ENCODE measurements at regions not wholly inside any gene's neighbourhood (a gene's known extent, or its start where the extent isn't known, plus 50 kb on each side); places are given as distances from the start of the nearest gene placed in this dataset.

GRCh38 chr18:27430595-27430994 is 245.5 kb upstream of the CHST9 start:
- H3K4me1 Mint-ChIP-seq: no peaks in the 10 kb centered on the region
- Histone ChIP-seq H4K5ac (ENCODE audit: insufficient read length, low read depth, low read length) (no peak overlapping the region), H2BK12ac (ENCODE audit: insufficient read length, low read depth, low read length) (no peak overlapping the region), H3K4me1 (ENCODE audit: insufficient read depth, low read length) (no peaks in the 10 kb centered on the region), H3K4ac (ENCODE audit: low read depth, low read length) (no peak overlapping the region), H3K14ac (ENCODE audit: insufficient read depth, low read length) (no peak overlapping the region), H3T11ph (ENCODE audit: low read length) (no peak overlapping the region), H3K27ac (ENCODE audit: insufficient read length, low read depth, low read length) (no peak overlapping the region), H2BK5ac (ENCODE audit: insufficient read length, low read length) (no peak overlapping the region), H2AFZ (ENCODE audit: low read length) (no peak overlapping the region), H2BK15ac (ENCODE audit: low read depth, low read length) (no peak overlapping the region), H2BK20ac (ENCODE audit: low read depth, low read length, poor library complexity, severe bottlenecking) (no peak overlapping the region), H4K91ac (ENCODE audit: insufficient read length, low read depth, low read length) (no peak overlapping the region), H3K23ac (ENCODE audit: insufficient read length, low read depth, low read length) (no peak overlapping the region), H3K79me2 (ENCODE audit: insufficient read depth, low read length) (no peaks in the 10 kb centered on the region), H3K79me1 (ENCODE audit: insufficient read depth, low read depth, low read length, poor library complexity, severe bottlenecking) (no peaks in the 10 kb centered on the region), H2BK120ac (ENCODE audit: low read depth, low read length, poor library complexity, severe bottlenecking) (no peak overlapping the region), H3K9me3 (ENCODE audit: control insufficient read depth, low read depth, low read length) (no peaks in the 10 kb centered on the region), H2AK5ac (ENCODE audit: insufficient read length, low read length) (no peak overlapping the region), H3K4me2 (ENCODE audit: insufficient read depth, insufficient read length, low read length) (no peak overlapping the region), H4K20me1 (ENCODE audit: control insufficient read depth, insufficient read depth, insufficient read length) (no peaks in the 10 kb centered on the region), H3K9ac (ENCODE audit: extremely low read depth, insufficient read length, low read length) (no peak overlapping the region), H3K27me3 (ENCODE audit: insufficient read depth, low read length) (no peaks in the 10 kb centered on the region), H3K18ac (ENCODE audit: insufficient read length, low read depth, low read length) (no peak overlapping the region), H3K23me2 (ENCODE audit: insufficient read length, low read depth, low read length, poor library complexity, severe bottlenecking) (no peaks in the 10 kb centered on the region), H4K8ac (replicated peaks; ENCODE audit: insufficient read length, low read depth, low read length) (no peak overlapping the region), H3K56ac (ENCODE audit: insufficient read length, low read depth, low read length) (no peak overlapping the region)
- no peaks in the 10 kb centered on the region for H3K27me3 Mint-ChIP-seq (ENCODE audit: low read depth)
- WGBS (ENCODE audit: extremely low coverage, insufficient read length, low lambda C conversion rate): no CpG with 5 or more reads among the region's 2 CpGs
- no peak overlapping the region for H3K4me3 Mint-ChIP-seq
- H3K9me3 Mint-ChIP-seq: peaks cover 0 to 5% of the 10 kb centered on the region in 2 experiments; a peak in 2 of 5 replicates
- H3K27ac Mint-ChIP-seq: no peak overlapping the region
- no peaks in the 10 kb centered on the region for H3K36me3 Mint-ChIP-seq (ENCODE audit: insufficient read depth in 1 of 3, low read depth in 3 of 3)
- TF ChIP-seq, protein P1, sequence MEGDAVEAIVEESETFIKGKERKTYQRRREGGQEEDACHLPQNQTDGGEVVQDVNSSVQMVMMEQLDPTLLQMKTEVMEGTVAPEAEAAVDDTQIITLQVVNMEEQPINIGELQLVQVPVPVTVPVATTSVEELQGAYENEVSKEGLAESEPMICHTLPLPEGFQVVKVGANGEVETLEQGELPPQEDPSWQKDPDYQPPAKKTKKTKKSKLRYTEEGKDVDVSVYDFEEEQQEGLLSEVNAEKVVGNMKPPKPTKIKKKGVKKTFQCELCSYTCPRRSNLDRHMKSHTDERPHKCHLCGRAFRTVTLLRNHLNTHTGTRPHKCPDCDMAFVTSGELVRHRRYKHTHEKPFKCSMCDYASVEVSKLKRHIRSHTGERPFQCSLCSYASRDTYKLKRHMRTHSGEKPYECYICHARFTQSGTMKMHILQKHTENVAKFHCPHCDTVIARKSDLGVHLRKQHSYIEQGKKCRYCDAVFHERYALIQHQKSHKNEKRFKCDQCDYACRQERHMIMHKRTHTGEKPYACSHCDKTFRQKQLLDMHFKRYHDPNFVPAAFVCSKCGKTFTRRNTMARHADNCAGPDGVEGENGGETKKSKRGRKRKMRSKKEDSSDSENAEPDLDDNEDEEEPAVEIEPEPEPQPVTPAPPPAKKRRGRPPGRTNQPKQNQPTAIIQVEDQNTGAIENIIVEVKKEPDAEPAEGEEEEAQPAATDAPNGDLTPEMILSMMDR (conservative IDR thresholded peaks at IDR 0.05): no peak
- DNase-seq: no peak
